ENCODE measurements at regions not wholly inside any gene's neighbourhood (a gene's known extent, or its start where the extent isn't known, plus 50 kb on each side); places are given as distances from the start of the nearest gene placed in this dataset.

DNA sequence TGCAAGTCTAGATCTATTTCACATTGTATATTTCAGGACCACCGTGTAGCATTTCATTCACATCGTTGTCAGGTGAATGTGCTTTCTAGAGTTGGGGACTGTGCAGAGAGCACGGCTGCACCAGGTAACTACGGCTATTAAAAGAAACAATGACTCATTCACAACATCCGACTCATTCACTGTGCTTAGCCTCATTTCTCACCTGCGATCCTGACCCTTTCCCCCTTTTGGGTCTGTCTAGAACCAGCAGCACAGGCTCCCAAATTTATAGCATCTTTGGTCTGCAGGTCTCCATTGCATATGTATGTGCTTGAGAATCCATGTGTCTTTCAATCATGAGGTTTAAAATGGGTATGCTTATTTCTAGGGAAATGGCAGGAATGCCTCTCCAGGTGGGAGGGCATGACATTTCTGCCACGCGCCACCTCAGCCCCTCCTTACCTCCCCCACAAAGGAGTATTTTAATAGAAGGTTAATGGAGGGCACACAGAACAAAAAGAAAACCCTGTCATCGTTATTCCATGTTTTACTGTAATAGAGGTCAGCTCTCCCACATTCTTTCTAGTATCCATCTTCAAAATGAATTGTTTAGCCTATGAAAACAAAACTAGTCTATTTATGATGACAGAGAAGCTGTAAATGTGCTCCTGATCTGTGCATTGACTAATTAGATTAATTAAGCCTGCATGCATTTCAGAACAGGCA is 246.7 kb upstream of the EPHA4 start:
- RAD21 ChIA-PET (ENCODE audit: low non-redundant PET in 1 of 2, low total read pairs in 2 of 2, uncharacterized antibody in 2 of 2, unreplicated experiment in 2 of 2): no interaction called here
- no TSS peak for BruUV-seq (replicated peaks)
- Histone ChIP-seq H3K27ac (ENCODE audit: low read depth, low read length) (no peak overlapping the region), H3K36me3 (ENCODE audit: control insufficient read depth in 1 of 2, insufficient read depth in 2 of 2, low read length in 2 of 2) (no peaks in the 10 kb centered on the region), H3K4me1 (ENCODE audit: control insufficient read depth in 1 of 2, insufficient read depth in 2 of 2, low read length in 2 of 2) (peaks cover 9 to 10% of the 10 kb centered on the region in 2 experiments), H3K79me2 (ENCODE audit: insufficient read depth, low read length) (no peaks in the 10 kb centered on the region), H4K20me1 (ENCODE audit: insufficient read depth) (no peaks in the 10 kb centered on the region), H2AFZ (ENCODE audit: low read depth, low read length, poor library complexity, severe bottlenecking) (no peak overlapping the region), H3K9me2 (ENCODE audit: insufficient read depth) (no peaks in the 10 kb centered on the region), H3K9me3 (ENCODE audit: control insufficient read depth in 1 of 2, insufficient read depth in 1 of 2, low read depth in 1 of 2, low read length in 2 of 2) (no peaks in the 10 kb centered on the region), H3K9ac (ENCODE audit: low read length) (no peak overlapping the region), H3K4me3 (replicated peaks in 1 of 2; ENCODE audit: low read depth in 1 of 2, low read length in 2 of 2) (no peak overlapping the region), H3K4me2 (ENCODE audit: low read length) (peak overlapping the region; percentile 39), H3K27me3 (ENCODE audit: insufficient read depth, low read length) (no peaks in the 10 kb centered on the region)
- POLR2A ChIA-PET: no interaction called here
- DNase-seq (ENCODE audit: low read depth, low spot score) (no peak), ATAC-seq (peak; percentile 78)
- CTCF ChIA-PET: no interaction called here
- intact Hi-C loops (cut with micrococcal nuclease): no loop called here
- TF ChIP-seq RAD21 (IDR thresholded peaks at IDR 0.05; ENCODE audit: low read depth): no peak
- no peak for TF ChIP-seq ELF1 (IDR thresholded peaks at IDR 0.05; ENCODE audit: borderline replicate concordance, low read depth)
- peak; percentile 56 for TF ChIP-seq JUND (IDR thresholded peaks at IDR 0.05)
- no peak for TF ChIP-seq CEBPB (IDR thresholded peaks at IDR 0.05; ENCODE audit: low read depth)
- TF ChIP-seq TCF7L2 (IDR thresholded peaks at IDR 0.05; ENCODE audit: borderline replicate concordance, extremely low read depth, insufficient read depth, insufficient read length): no peak
- peak; percentile 60; the same call in 1 of the 2 replicates for TF ChIP-seq CBX3 (IDR thresholded peaks at IDR 0.05; ENCODE audit: low read depth)
- TF ChIP-seq EZH2phosphoT487 (IDR thresholded peaks at IDR 0.05; ENCODE audit: borderline replicate concordance): no peak
- no peak for TF ChIP-seq POLR2AphosphoS5 (IDR thresholded peaks at IDR 0.05; ENCODE audit: low read depth, low read length)
- no peak for TF ChIP-seq ZFX (IDR thresholded peaks at IDR 0.05)
- no peak for TF ChIP-seq POLR2A (IDR thresholded peaks at IDR 0.05; ENCODE audit: borderline replicate concordance, extremely low read depth, insufficient read depth, insufficient read length)
- TF ChIP-seq SIN3A (IDR thresholded peaks at IDR 0.05; ENCODE audit: low read depth): no peak
- TF ChIP-seq ZBTB33 (IDR thresholded peaks at IDR 0.05; ENCODE audit: extremely low read depth, insufficient replicate concordance, low read length): no peak
- no peak for TF ChIP-seq YY1 (IDR thresholded peaks at IDR 0.05; ENCODE audit: extremely low read depth, insufficient replicate concordance, low read depth, low read length)
- TF ChIP-seq FOSL1 (IDR thresholded peaks at IDR 0.05; ENCODE audit: low read depth): peak; percentile 45
- no peak for TF ChIP-seq SP1 (IDR thresholded peaks at IDR 0.05; ENCODE audit: low read depth)
- TF ChIP-seq, protein P1, sequence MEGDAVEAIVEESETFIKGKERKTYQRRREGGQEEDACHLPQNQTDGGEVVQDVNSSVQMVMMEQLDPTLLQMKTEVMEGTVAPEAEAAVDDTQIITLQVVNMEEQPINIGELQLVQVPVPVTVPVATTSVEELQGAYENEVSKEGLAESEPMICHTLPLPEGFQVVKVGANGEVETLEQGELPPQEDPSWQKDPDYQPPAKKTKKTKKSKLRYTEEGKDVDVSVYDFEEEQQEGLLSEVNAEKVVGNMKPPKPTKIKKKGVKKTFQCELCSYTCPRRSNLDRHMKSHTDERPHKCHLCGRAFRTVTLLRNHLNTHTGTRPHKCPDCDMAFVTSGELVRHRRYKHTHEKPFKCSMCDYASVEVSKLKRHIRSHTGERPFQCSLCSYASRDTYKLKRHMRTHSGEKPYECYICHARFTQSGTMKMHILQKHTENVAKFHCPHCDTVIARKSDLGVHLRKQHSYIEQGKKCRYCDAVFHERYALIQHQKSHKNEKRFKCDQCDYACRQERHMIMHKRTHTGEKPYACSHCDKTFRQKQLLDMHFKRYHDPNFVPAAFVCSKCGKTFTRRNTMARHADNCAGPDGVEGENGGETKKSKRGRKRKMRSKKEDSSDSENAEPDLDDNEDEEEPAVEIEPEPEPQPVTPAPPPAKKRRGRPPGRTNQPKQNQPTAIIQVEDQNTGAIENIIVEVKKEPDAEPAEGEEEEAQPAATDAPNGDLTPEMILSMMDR (IDR thresholded peaks at IDR 0.05 in 2 of 3, conservative IDR thresholded peaks at IDR 0.05 in 1 of 3; ENCODE audit: borderline replicate concordance in 1 of 3, insufficient read depth in 1 of 3, low read depth in 2 of 3, low read length in 2 of 3): no peak
- TF ChIP-seq REST (IDR thresholded peaks at IDR 0.05; ENCODE audit: low read depth): no peak
- no peak for TF ChIP-seq ZNF274 (IDR thresholded peaks at IDR 0.05; ENCODE audit: low read depth, low read length)
- no peak for TF ChIP-seq SRF (IDR thresholded peaks at IDR 0.05; ENCODE audit: low read depth)
- no peak for TF ChIP-seq EGR1 (IDR thresholded peaks at IDR 0.05; ENCODE audit: low read depth)
- TF ChIP-seq, protein P2, sequence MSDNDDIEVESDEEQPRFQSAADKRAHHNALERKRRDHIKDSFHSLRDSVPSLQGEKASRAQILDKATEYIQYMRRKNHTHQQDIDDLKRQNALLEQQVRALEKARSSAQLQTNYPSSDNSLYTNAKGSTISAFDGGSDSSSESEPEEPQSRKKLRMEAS (IDR thresholded peaks at IDR 0.05): peak; percentile 36

Measured in HCT116 (cell line).